Mucosa of rectum (tissue), 2 donors: ENCODE measurements at regions not wholly inside any gene's neighbourhood (a gene's known extent, or its start where the extent isn't known, plus 50 kb on each side); places are given as distances from the start of the nearest gene placed in this dataset.
"Not testable (repeated sequence)": the region's sequence is repeated elsewhere in the genome, so short reads cannot be mapped to it uniquely, and the experiment has no call there.

ENCODE experiments used
- H3K27ac ChIP-seq, 2 donors: one replicate each; pipeline ENCODE4 v1.7.0; 2013; ENCODE audit warnings: inconsistent platforms in 2 of 2, low read depth in 2 of 2, low read length in 2 of 2
- H3K27me3 ChIP-seq, 2 donors: one replicate each; pipeline ENCODE4 v1.7.0; 2013; ENCODE audit warnings: low read length in 2 of 2; ENCODE audit not compliant: control insufficient read depth in 2 of 2, insufficient read depth in 2 of 2
- H3K36me3 ChIP-seq, 2 donors: one replicate each; pipeline ENCODE4 v1.7.0; 2013; ENCODE audit warnings: low read length in 2 of 2; ENCODE audit not compliant: control insufficient read depth in 2 of 2, insufficient read depth in 2 of 2
- H3K4me1 ChIP-seq, 2 donors: one replicate each; pipeline ENCODE4 v1.7.0; 2013; ENCODE audit warnings: low read length in 2 of 2, mild to moderate bottlenecking in 1 of 2; ENCODE audit not compliant: control insufficient read depth in 2 of 2, insufficient read depth in 2 of 2
- H3K4me3 ChIP-seq, 2 donors: one replicate each; pipeline ENCODE4 v1.7.0; 2013; ENCODE audit warnings: low read length in 2 of 2
- H3K9ac ChIP-seq, 2 donors: one replicate each; pipeline ENCODE4 v1.7.0; 2013; ENCODE audit warnings: low read length in 2 of 2, low read depth in 1 of 2, mild to moderate bottlenecking in 1 of 2
- H3K9me3 ChIP-seq, 2 donors: one replicate each; pipeline ENCODE4 v1.7.0; 2013; ENCODE audit warnings: low read length in 2 of 2; ENCODE audit not compliant: control insufficient read depth in 2 of 2
- donor health status: healthy.
- donor health status: Normal muscosa, but diverticular disease.

- no peak overlapping the region for H3K4me3 ChIP-seq
- H3K27me3 ChIP-seq = no peaks in the 10 kb centered on the region
- H3K4me1 ChIP-seq = no peaks in the 10 kb centered on the region
- no peaks in the 10 kb centered on the region for H3K36me3 ChIP-seq
- no peak overlapping the region for H3K27ac ChIP-seq
- H3K9me3 ChIP-seq = no peaks in the 10 kb centered on the region
- no peak overlapping the region for H3K9ac ChIP-seq
Observed at GRCh38 chr5:116959843-116960242, 385.2 kb upstream of the SEMA6A start.

GRCh38 chr5:116953251-116953930 is 378.8 kb upstream of the SEMA6A start:
- Histone ChIP-seq H3K27me3 (no peaks in the 10 kb centered on the region), H3K9ac (no peak overlapping the region), H3K36me3 (no peaks in the 10 kb centered on the region), H3K4me3 (no peak overlapping the region), H3K9me3 (no peaks in the 10 kb centered on the region), H3K27ac (no peak overlapping the region), H3K4me1 (no peaks in the 10 kb centered on the region)

- H3K4me1 ChIP-seq = no peaks in the 10 kb centered on the region
- H3K36me3 ChIP-seq = no peaks in the 10 kb centered on the region
- no peak overlapping the region for H3K9ac ChIP-seq
- H3K27me3 ChIP-seq = no peaks in the 10 kb centered on the region
- H3K4me3 ChIP-seq = no peak overlapping the region
- no peaks in the 10 kb centered on the region for H3K9me3 ChIP-seq
- H3K27ac ChIP-seq = no peak overlapping the region
Observed at GRCh38 chr5:116951219-116951618, 376.6 kb upstream of the SEMA6A start.

GRCh38 chr5:116947691-116948528 is 373.3 kb upstream of the SEMA6A start:
- no peaks in the 10 kb centered on the region for H3K27me3 ChIP-seq
- no peak overlapping the region for H3K27ac ChIP-seq
- H3K4me3 ChIP-seq = no peak overlapping the region
- H3K9me3 ChIP-seq = no peaks in the 10 kb centered on the region
- no peaks in the 10 kb centered on the region for H3K4me1 ChIP-seq
- no peaks in the 10 kb centered on the region for H3K36me3 ChIP-seq
- no peak overlapping the region for H3K9ac ChIP-seq

GRCh38 chr5:116945613-116946382 is 371.2 kb upstream of the SEMA6A start:
- not testable (repeated sequence) for H3K9me3 ChIP-seq, H3K27ac ChIP-seq, H3K36me3 ChIP-seq, H3K9ac ChIP-seq, H3K4me1 ChIP-seq, H3K4me3 ChIP-seq, H3K27me3 ChIP-seq

GRCh38 chr5:116944183-116944582 is 369.6 kb upstream of the SEMA6A start:
- Histone ChIP-seq H3K36me3 (no peaks in the 10 kb centered on the region), H3K27ac (no peak overlapping the region), H3K9me3 (no peaks in the 10 kb centered on the region), H3K9ac (no peak overlapping the region), H3K27me3 (no peaks in the 10 kb centered on the region), H3K4me3 (no peak overlapping the region), H3K4me1 (no peaks in the 10 kb centered on the region)

- H3K9ac ChIP-seq = no peak overlapping the region
- no peaks in the 10 kb centered on the region for H3K9me3 ChIP-seq
- no peak overlapping the region for H3K4me3 ChIP-seq
- no peak overlapping the region for H3K27ac ChIP-seq
- H3K36me3 ChIP-seq = no peaks in the 10 kb centered on the region
- no peaks in the 10 kb centered on the region for H3K27me3 ChIP-seq
- H3K4me1 ChIP-seq = no peaks in the 10 kb centered on the region
Observed at GRCh38 chr5:116942622-116943021, 368.0 kb upstream of the SEMA6A start.

GRCh38 chr5:116939641-116940040 is 365.0 kb upstream of the SEMA6A start:
- Histone ChIP-seq H3K9me3 (no peaks in the 10 kb centered on the region), H3K4me3 (no peak overlapping the region), H3K4me1 (no peaks in the 10 kb centered on the region), H3K9ac (no peak overlapping the region), H3K36me3 (no peaks in the 10 kb centered on the region), H3K27ac (no peak overlapping the region), H3K27me3 (no peaks in the 10 kb centered on the region)

GRCh38 chr5:116938488-116938887 is 363.9 kb upstream of the SEMA6A start:
- Histone ChIP-seq H3K4me3 (no peak overlapping the region), H3K4me1 (no peaks in the 10 kb centered on the region), H3K36me3 (no peaks in the 10 kb centered on the region), H3K27ac (no peak overlapping the region), H3K27me3 (no peaks in the 10 kb centered on the region), H3K9ac (no peak overlapping the region), H3K9me3 (no peaks in the 10 kb centered on the region)

GRCh38 chr5:116935561-116936162 is 361.0 kb upstream of the SEMA6A start:
- H3K9me3 ChIP-seq = no peaks in the 10 kb centered on the region
- H3K4me3 ChIP-seq = no peak overlapping the region
- H3K9ac ChIP-seq = no peak overlapping the region
- no peak overlapping the region for H3K27ac ChIP-seq
- no peaks in the 10 kb centered on the region for H3K27me3 ChIP-seq
- H3K4me1 ChIP-seq = no peaks in the 10 kb centered on the region
- H3K36me3 ChIP-seq = no peaks in the 10 kb centered on the region
